Activated B cell treated with CpG ODN at 0.5 μM for 24 hours (primary cell): ENCODE measurements at regions not wholly inside any gene's neighbourhood (a gene's known extent, or its start where the extent isn't known, plus 50 kb on each side); places are given as distances from the start of the nearest gene placed in this dataset.

Experiments used
- ATAC-seq: fragments of 200-7000 bp; cut with Tn5 transposase; one replicate; pipeline ENCODE4 v1.10.0; 2021; ENCODE audit warnings: low read depth, mild to moderate bottlenecking, moderate library complexity
- CTCF ChIA-PET: fragments of 350-600 bp; sonication (Branson Sonifier 250); formaldehyde crosslinking; loops from one replicate; lab custom pipeline; 2021; ENCODE audit warnings: antibody characterized with exemption; lab: Charles Lee
- POLR2A ChIA-PET: fragments of 350-600 bp; sonication (Branson Sonifier 250); formaldehyde crosslinking; loops from one replicate; lab custom pipeline; 2021; ENCODE audit warnings: antibody characterized with exemption; lab: Charles Lee
- DNase-seq: peaks from one replicate; pipeline ENCODE4 v3.0.0; 2022
- H3K27ac Mint-ChIP-seq: one replicate; pipeline ENCODE4 v1.8.0; 2020; ENCODE audit warnings: mixed read lengths
- H3K27me3 Mint-ChIP-seq: one replicate; pipeline ENCODE4 v1.8.0; 2021; ENCODE audit warnings: mixed read lengths
- H3K36me3 Mint-ChIP-seq: one replicate; pipeline ENCODE4 v1.8.0; 2021; ENCODE audit warnings: low read depth, mixed read lengths
- H3K4me1 Mint-ChIP-seq: one replicate; pipeline ENCODE4 v1.8.0; 2021; ENCODE audit warnings: mixed read lengths
- H3K4me3 Mint-ChIP-seq: one replicate; pipeline ENCODE4 v1.8.0; 2020; ENCODE audit warnings: mild to moderate bottlenecking, mixed read lengths
- H3K9me3 Mint-ChIP-seq: one replicate; pipeline ENCODE4 v1.8.0; 2020; ENCODE audit warnings: mixed read lengths
- intact Hi-C: fragments of 100-400 bp; cut with micrococcal nuclease; formaldehyde crosslinking; loops from one replicate; pipeline ENCODE4 v1.15.1; 2024
- TF ChIP-seq, protein P1 (sequence below): fragments of 200-600 bp; IDR thresholded peaks from one replicate; pipeline ENCODE4 v1.8.0; 2022; ENCODE audit warnings: antibody characterized with exemption, mild to moderate bottlenecking

DNA sequence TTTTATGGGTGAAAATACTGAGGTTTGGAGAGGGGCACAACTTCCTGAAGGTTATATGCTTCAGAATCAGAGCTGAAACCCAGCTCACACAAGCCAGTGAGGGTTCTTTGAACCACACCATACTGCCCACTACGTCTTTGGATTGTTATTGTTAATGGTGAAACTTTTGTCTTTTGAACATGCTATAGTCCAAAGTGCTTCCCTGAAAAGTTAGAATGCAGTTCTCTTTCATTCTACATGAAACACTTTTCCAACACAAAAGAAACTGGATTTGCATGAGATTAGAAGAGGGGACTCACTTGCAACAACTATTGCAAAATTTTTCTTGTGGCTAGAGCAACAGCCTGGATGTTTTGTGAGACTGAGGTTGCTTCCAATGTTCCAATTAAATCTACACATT lies 473.6 kb downstream of the SOX2 start:
- no peaks in the 10 kb centered on the region for H3K4me1 Mint-ChIP-seq
- POLR2A ChIA-PET: no interaction called here
- no peak for ATAC-seq
- no peak for DNase-seq
- CTCF ChIA-PET: no interaction called here
- no peaks in the 10 kb centered on the region for H3K27me3 Mint-ChIP-seq
- H3K4me3 Mint-ChIP-seq: no peak overlapping the region
- intact Hi-C loops: no loop called here
- no peaks in the 10 kb centered on the region for H3K36me3 Mint-ChIP-seq
- TF ChIP-seq, protein P1, sequence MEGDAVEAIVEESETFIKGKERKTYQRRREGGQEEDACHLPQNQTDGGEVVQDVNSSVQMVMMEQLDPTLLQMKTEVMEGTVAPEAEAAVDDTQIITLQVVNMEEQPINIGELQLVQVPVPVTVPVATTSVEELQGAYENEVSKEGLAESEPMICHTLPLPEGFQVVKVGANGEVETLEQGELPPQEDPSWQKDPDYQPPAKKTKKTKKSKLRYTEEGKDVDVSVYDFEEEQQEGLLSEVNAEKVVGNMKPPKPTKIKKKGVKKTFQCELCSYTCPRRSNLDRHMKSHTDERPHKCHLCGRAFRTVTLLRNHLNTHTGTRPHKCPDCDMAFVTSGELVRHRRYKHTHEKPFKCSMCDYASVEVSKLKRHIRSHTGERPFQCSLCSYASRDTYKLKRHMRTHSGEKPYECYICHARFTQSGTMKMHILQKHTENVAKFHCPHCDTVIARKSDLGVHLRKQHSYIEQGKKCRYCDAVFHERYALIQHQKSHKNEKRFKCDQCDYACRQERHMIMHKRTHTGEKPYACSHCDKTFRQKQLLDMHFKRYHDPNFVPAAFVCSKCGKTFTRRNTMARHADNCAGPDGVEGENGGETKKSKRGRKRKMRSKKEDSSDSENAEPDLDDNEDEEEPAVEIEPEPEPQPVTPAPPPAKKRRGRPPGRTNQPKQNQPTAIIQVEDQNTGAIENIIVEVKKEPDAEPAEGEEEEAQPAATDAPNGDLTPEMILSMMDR: no peak
- H3K27ac Mint-ChIP-seq: no peak overlapping the region
- H3K9me3 Mint-ChIP-seq: peaks cover 5% of the 10 kb centered on the region

DNA sequence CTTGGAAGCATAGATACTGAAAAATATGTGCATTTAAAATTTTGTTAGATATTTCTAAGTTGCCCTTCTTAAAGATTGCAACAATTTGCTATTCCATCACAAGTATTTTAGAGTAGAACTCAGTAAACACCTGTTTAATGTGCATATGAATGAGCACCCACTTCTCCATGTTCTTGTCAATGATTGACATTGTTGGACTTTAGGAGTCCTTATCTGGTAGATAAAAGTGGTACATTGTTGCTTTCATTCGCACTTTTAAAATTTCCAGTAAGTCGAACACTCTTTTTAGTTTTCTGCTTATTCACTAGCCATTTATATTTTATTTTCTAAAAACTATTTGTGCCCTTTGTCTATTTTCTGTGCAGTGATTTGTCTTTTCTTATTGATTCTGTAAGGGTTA lies 478.3 kb downstream of the SOX2 start:
- Mint-ChIP-seq H3K4me1 (no peaks in the 10 kb centered on the region), H3K27ac (no peak overlapping the region), H3K27me3 (no peaks in the 10 kb centered on the region), H3K4me3 (no peak overlapping the region), H3K36me3 (no peaks in the 10 kb centered on the region), H3K9me3 (peaks cover 5% of the 10 kb centered on the region)
- TF ChIP-seq, protein P1: no peak
- POLR2A ChIA-PET: no interaction called here
- intact Hi-C loops: no loop called here
- CTCF ChIA-PET: no interaction called here
- DNase-seq (no peak), ATAC-seq (no peak)

DNA sequence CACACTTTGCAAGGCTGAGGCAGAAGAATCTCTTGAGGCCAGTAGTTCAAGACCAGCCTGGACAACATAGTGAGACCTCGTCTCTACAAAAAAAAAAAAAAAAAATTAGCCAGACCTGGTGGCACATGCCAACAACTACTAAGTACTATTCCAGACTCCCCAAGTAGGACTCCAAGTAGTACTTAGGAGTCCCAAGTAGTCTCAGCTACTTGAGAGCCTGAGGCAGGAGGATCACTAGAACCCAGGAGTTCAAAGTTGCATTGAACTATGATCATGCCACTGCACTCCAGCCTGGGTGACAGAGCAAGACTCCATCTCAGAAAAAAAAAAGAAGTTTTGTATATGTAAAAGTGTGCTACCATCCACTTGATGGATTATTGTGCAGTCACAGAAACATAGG lies 486.6 kb downstream of the SOX2 start:
- intact Hi-C loops: no loop called here
- Mint-ChIP-seq H3K27ac (no peak overlapping the region), H3K4me3 (no peak overlapping the region), H3K36me3 (no peaks in the 10 kb centered on the region), H3K4me1 (no peaks in the 10 kb centered on the region), H3K27me3 (no peaks in the 10 kb centered on the region), H3K9me3 (no peaks in the 10 kb centered on the region)
- DNase-seq (no peak), ATAC-seq (no peak)
- ChIA-PET CTCF (no interaction called here), POLR2A (no interaction called here)
- TF ChIP-seq, protein P1: no peak

DNA sequence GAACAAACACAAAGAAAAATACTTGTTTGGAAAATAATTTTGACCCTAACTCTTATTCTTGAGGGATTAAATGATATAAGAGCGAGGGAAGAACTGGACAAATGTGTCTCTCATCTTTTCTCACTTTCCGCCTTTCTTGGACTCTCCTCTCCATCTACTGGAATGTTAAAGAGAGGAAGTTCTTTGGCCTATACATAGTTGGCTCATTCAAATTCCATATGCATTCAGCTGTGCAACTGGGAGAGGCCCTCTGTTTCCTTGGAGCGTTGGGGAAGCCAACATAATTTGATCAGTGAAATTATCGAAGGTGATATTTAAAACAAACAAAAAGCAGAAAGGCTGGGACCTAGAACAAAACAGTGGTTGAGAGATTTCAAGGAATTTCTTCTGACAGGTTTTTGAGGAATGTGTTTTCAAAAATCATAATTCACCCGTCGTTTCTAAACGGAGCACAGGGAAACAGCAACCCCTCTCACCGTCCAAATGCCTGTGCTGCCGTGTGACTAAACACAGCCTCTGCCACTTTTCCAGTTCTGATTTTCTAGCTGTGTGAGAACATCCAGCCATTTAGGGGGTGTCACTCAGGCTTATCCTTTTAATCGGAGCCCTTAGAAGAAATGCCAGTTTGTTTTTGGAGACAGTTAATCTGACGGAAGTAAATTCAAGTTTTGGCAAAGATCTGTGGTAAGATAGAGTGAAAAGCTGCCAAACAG lies 489.9 kb downstream of the SOX2 start:
- no peak for ATAC-seq
- TF ChIP-seq, protein P1: no peak
- POLR2A ChIA-PET: no interaction called here
- H3K27ac Mint-ChIP-seq: no peak overlapping the region
- no peaks in the 10 kb centered on the region for H3K9me3 Mint-ChIP-seq
- no peak overlapping the region for H3K4me3 Mint-ChIP-seq
- H3K4me1 Mint-ChIP-seq: no peaks in the 10 kb centered on the region
- DNase-seq: no peak
- CTCF ChIA-PET: no interaction called here
- no peaks in the 10 kb centered on the region for H3K36me3 Mint-ChIP-seq
- no peaks in the 10 kb centered on the region for H3K27me3 Mint-ChIP-seq
- intact Hi-C loops: no loop called here

DNA sequence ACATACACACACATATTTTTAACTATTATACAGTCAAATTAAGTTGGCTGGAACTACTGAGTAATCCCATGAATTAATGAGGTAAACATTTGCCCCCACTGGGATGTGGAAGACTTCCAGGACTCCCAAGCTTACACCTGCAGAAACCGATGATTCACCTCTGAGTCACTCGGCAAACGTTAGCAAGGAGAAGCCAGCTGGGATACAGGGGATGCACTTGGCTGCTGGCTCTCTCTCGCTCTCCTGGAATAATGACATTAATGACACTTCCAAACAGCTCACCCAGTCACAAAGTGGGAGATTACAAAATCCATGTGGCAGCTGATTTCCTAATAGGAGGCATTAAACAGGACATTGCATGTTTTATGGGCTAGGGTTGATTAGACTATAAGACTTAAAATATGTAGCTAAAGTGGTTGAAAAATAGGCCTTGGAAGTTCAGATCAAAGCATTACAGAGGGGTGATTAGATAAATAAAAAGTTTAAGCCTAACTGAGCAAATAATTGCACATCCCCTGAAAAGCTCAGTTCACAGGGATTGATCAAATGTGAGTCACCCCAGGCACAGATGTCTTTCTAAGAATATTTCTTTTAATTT lies 500.9 kb downstream of the SOX2 start:
- H3K4me1 Mint-ChIP-seq: no peaks in the 10 kb centered on the region
- POLR2A ChIA-PET: no interaction called here
- H3K27ac Mint-ChIP-seq: no peak overlapping the region
- no peak for DNase-seq
- intact Hi-C loops: no loop called here
- no peaks in the 10 kb centered on the region for H3K27me3 Mint-ChIP-seq
- TF ChIP-seq, protein P1: no peak
- no peaks in the 10 kb centered on the region for H3K36me3 Mint-ChIP-seq
- CTCF ChIA-PET: no interaction called here
- no peaks in the 10 kb centered on the region for H3K9me3 Mint-ChIP-seq
- H3K4me3 Mint-ChIP-seq: no peak overlapping the region
- no peak for ATAC-seq
